ENCODE measurements at regions not wholly inside any gene's neighbourhood (a gene's known extent, or its start where the extent isn't known, plus 50 kb on each side); places are given as distances from the start of the nearest gene placed in this dataset.

GRCh38 chr12:25690996-25691864, 138.1 kb upstream of the LMNTD1 start:
- TF ChIP-seq POLR2AphosphoS5 (IDR thresholded peaks at IDR 0.05) (no peak), CTCF (IDR thresholded peaks at IDR 0.05) (no peak), POLR2A (IDR thresholded peaks at IDR 0.05; ENCODE audit: low read depth) (no peak)

Data from esophagus muscularis mucosa (tissue), 3 donors.